Activated naive CD8-positive, alpha-beta T cell (primary cell): ENCODE measurements at regions not wholly inside any gene's neighbourhood (a gene's known extent, or its start where the extent isn't known, plus 50 kb on each side); places are given as distances from the start of the nearest gene placed in this dataset.

Experiments used
- H3K27ac Mint-ChIP-seq: one replicate; pipeline ENCODE4 v1.8.0; 2021; ENCODE audit warnings: mixed read lengths
- H3K27me3 Mint-ChIP-seq: one replicate; pipeline ENCODE4 v1.8.0; 2021; ENCODE audit warnings: mixed read lengths
- H3K36me3 Mint-ChIP-seq: one replicate; pipeline ENCODE4 v1.8.0; 2021; ENCODE audit warnings: mixed read lengths
- H3K4me1 Mint-ChIP-seq: one replicate; pipeline ENCODE4 v1.8.0; 2021; ENCODE audit warnings: low read depth, mixed read lengths
- H3K4me3 Mint-ChIP-seq: one replicate; pipeline ENCODE4 v1.8.0; 2021; ENCODE audit warnings: mild to moderate bottlenecking, mixed read lengths
- H3K9me3 Mint-ChIP-seq: one replicate; pipeline ENCODE4 v1.8.0; 2021; ENCODE audit warnings: low read depth, mixed read lengths

DNA sequence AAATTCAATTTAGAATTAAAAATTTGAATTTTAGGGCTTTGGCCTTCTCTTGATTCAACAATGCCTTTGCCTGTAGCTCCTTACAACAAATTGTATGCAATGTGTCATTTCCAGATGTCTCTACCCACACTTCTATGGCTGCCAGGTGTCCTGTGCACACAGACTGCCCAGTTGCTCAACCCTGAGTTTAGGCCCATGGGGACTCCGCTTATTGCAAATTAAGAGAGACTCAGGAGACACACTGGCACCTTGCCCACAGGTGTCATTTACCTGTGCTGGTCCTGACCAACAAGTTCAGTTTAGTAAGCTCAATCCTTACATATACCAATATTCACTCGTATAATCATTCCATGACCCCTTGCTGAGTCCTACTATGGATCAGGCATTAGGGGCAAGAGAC, 236.1 kb downstream of the OMA1 start:
- H3K27ac Mint-ChIP-seq = no peak overlapping the region
- H3K9me3 Mint-ChIP-seq = no peaks in the 10 kb centered on the region
- no peaks in the 10 kb centered on the region for H3K4me1 Mint-ChIP-seq
- no peaks in the 10 kb centered on the region for H3K27me3 Mint-ChIP-seq
- no peak overlapping the region for H3K4me3 Mint-ChIP-seq
- no peaks in the 10 kb centered on the region for H3K36me3 Mint-ChIP-seq

DNA sequence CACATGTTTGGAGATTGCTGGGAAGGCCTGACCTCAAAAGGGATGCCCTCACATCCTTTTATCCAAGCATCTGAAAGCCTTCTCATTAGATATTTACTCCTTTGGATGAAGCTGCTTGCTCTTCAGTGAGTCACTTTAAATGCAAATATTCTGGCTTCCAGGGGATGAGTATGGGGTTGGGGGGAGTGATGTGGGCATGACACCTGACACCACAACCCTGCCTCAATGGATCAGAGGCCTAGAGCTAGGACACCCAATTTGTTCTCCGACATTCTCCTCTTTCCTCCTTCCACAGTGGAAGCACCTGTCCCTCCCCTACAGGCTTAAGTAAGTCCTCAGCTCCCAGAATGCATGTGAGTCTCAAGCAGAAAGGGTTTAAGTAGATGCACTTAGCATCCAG, 238.3 kb downstream of the OMA1 start:
- Mint-ChIP-seq H3K4me3 (no peak overlapping the region), H3K36me3 (no peaks in the 10 kb centered on the region), H3K9me3 (no peaks in the 10 kb centered on the region), H3K27me3 (no peaks in the 10 kb centered on the region), H3K4me1 (no peaks in the 10 kb centered on the region), H3K27ac (no peak overlapping the region)

DNA sequence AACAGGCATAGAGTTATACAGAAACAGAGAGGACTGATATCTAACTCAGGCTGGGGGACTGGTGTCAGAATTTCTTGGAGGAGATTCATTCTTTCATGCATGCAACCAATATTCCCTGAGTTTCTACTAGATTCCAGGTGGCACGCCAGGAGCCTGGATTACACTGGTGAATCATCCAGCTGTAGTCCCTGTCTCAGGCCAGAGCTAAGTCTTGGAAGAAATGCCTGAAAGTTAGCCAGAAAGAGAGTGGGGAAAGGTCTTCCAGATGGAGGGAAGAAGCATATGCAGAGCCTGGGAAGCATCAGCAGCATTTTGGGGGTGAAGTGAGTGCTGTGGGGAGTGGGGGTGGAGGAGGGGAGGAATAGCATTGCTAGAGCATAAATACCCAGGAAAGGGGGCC, 239.1 kb downstream of the OMA1 start:
- Mint-ChIP-seq H3K36me3 (no peaks in the 10 kb centered on the region), H3K27me3 (no peaks in the 10 kb centered on the region), H3K27ac (no peak overlapping the region), H3K9me3 (no peaks in the 10 kb centered on the region), H3K4me1 (no peaks in the 10 kb centered on the region), H3K4me3 (no peak overlapping the region)

DNA sequence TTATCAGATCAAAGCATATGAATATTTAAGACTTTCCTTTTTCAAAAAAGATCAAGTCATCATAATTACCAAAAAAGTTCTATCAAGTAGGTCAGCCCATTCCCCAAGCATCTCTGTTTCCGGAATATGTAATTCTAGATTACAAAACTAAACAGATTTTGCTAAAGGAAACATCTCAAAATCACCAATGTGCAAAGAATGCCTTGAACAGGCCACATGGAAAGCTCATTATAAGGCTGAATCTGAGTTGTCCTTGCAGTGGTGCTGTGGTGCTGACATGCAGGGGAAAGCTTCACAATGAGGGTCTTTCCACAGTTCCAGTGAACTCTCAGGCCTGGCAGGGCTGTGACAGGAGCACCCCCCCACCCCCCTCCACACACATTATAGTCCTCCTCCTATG, 240.9 kb downstream of the OMA1 start:
- H3K4me3 Mint-ChIP-seq = no peak overlapping the region
- H3K36me3 Mint-ChIP-seq = no peaks in the 10 kb centered on the region
- no peak overlapping the region for H3K27ac Mint-ChIP-seq
- no peaks in the 10 kb centered on the region for H3K9me3 Mint-ChIP-seq
- no peaks in the 10 kb centered on the region for H3K27me3 Mint-ChIP-seq
- no peaks in the 10 kb centered on the region for H3K4me1 Mint-ChIP-seq

DNA sequence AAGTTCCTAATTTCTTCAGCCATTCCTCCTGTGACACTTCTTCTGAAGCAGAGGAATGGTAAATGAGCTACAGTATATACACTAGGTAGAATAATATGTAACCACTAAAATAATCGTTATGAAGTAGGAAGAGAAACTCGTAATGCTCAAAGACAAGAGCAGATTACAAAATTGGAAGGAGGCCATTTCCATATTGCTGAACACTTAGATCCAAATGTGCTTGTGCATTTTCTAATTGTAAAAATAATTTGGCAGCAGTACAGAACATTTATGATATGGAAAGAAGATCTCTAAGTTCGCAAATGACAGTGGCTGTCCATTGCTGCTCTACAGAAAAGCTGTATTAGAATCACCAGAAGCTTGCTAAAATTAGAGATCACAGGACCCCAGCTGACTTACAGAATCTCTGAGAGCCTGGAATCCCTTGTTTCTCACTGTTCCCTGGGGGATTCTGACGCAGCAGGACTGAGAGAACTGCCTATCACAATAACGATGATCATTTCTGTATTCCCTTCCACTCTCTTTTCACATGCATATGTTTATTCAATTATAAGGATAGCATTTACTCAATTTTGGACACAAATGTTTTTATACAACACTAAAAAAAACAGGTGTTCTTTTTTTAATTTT, 242.1 kb downstream of the OMA1 start:
- no peak overlapping the region for H3K27ac Mint-ChIP-seq
- no peaks in the 10 kb centered on the region for H3K9me3 Mint-ChIP-seq
- H3K4me3 Mint-ChIP-seq = no peak overlapping the region
- no peaks in the 10 kb centered on the region for H3K4me1 Mint-ChIP-seq
- no peaks in the 10 kb centered on the region for H3K27me3 Mint-ChIP-seq
- H3K36me3 Mint-ChIP-seq = no peaks in the 10 kb centered on the region

DNA sequence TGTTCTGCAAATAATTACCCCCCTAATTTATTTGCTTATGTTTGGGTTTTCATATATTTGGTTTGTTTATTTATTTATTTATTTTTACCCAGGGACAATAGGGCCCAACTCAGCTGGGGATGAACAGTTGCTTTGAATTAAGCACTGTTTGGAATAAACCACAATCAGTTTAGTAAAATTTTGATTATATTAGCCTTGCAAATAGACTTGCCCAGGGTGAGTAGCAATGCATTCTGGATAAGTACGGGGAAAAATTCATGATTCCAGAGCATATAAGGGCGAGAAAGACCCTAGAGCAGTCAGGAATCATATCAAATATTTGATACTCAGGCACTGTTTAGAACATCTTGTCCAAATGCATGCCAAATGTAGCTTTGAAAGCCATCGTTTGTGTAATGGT, 242.7 kb downstream of the OMA1 start:
- no peaks in the 10 kb centered on the region for H3K9me3 Mint-ChIP-seq
- no peaks in the 10 kb centered on the region for H3K4me1 Mint-ChIP-seq
- H3K27me3 Mint-ChIP-seq = no peaks in the 10 kb centered on the region
- H3K36me3 Mint-ChIP-seq = no peaks in the 10 kb centered on the region
- no peak overlapping the region for H3K27ac Mint-ChIP-seq
- H3K4me3 Mint-ChIP-seq = no peak overlapping the region

DNA sequence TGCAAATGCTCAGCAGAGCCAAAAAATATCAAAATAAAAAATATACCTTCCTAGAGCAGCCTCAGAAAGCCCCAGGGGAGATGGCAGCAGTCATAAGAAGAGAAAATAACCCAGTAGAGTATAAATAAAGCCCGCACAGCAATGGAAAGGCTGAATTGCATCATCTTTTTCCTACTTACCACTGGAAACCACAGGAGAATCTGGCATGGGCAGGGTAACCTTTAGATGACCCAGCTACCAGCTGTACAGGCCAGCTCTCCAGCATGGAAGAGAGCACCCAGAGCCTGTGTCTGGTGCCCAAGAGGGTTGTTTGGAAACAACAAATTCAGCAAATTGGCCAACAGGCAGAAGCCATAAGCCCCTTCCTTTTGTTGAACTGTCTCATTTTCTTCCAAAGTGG, 253.1 kb downstream of the OMA1 start:
- no peaks in the 10 kb centered on the region for H3K9me3 Mint-ChIP-seq
- no peak overlapping the region for H3K27ac Mint-ChIP-seq
- H3K36me3 Mint-ChIP-seq = peaks cover 2% of the 10 kb centered on the region
- no peak overlapping the region for H3K4me3 Mint-ChIP-seq
- no peaks in the 10 kb centered on the region for H3K4me1 Mint-ChIP-seq
- H3K27me3 Mint-ChIP-seq = peaks cover 2% of the 10 kb centered on the region

DNA sequence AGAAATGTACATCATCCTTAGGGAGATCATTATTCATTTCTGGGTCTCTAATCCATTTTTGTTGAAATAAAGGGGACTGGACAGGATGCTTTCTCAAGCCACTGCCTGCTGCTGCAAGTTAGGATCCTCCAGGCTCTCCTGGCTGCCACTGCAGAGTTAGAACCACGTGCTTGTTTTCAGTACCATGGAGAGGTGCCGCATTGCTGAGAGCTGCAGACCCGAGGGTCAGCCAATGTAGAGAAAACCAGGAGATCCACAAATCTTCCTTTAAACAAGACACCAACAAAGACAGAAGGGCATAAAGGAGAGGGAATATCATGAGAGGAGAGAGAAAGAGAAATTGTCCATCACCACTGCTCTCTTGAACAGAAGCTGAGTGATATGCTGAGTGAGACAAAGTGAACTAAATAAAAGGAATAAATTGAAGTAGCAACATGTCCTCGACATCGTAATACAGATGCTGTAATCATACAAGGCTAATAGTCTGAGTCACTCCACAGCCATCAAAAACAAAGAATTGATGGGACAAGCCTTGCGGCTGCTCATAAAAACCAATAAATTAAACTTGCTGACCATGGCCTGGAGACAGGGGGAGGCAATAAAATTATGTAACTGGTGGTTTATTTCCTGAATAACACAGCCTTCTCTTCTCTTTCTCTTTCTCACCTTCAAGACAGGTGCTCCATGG, 255.7 kb downstream of the OMA1 start:
- Mint-ChIP-seq H3K4me1 (no peaks in the 10 kb centered on the region), H3K27me3 (peaks cover 2% of the 10 kb centered on the region), H3K27ac (no peak overlapping the region), H3K36me3 (peaks cover 12% of the 10 kb centered on the region), H3K4me3 (no peak overlapping the region), H3K9me3 (peaks cover 3% of the 10 kb centered on the region)

DNA sequence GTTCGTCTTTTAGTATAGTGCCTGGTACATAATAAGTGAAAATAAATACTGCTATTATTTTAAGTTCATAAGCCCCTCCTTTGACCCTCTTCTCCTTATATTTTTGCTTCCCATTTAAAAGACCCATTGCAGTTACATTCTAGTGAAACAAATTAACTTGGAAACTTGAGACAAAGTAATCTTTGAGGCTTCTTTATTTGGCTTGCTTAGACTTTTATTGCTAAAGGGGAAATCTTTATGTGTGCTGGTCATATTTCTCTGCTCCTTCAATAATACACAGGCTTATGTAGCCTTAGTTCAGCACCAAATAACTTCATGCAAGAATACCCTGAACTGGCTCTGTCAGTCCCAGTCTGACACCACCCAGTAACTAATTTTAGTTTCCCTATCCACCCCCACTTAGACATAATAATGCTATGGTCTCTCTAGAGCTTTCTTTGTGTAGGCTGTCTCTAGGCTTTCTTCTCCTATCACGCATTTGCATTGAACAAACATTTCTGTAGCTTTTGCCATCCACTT, 257.8 kb downstream of the OMA1 start:
- H3K9me3 Mint-ChIP-seq = peaks cover 3% of the 10 kb centered on the region
- H3K4me1 Mint-ChIP-seq = no peaks in the 10 kb centered on the region
- no peak overlapping the region for H3K27ac Mint-ChIP-seq

DNA sequence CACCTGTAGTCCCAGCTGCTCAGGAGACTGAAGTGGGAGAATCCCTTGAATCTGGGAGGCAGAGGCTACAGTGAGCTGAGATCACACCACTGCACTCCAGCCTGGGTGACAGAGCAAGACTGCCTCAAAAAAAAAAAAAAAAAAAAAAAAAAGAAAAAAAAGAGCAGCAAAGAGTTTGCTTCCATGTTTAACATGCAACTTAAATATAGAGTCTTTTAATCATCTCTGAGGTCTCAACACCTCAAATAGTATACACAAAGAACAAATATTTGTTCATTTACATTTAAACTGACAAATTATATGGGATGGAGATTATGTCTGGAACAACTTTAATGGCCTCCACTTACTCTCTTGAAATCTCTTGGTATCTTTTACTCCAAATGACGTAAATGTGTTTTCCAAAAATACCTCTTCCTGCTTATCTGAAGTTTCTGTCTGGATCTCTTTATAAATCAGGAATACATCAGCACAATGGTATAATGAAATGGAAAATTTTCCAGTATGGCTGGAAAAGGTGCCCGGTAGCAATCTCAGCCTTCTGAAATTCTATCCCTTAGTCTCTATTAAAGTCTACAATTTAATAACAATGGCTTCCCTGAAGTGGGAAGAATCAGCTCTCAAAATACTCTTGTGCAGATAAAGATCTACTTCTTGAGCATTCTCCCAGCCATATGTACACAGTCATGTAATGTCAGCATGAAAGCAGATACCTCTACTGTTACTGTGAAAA, 258.5 kb downstream of the OMA1 start:
- H3K4me1 Mint-ChIP-seq = no peaks in the 10 kb centered on the region
- H3K4me3 Mint-ChIP-seq = no peak overlapping the region
- no peak overlapping the region for H3K27ac Mint-ChIP-seq
- H3K9me3 Mint-ChIP-seq = peaks cover 3% of the 10 kb centered on the region
- peaks cover 14% of the 10 kb centered on the region for H3K36me3 Mint-ChIP-seq
- H3K27me3 Mint-ChIP-seq = peaks cover 2% of the 10 kb centered on the region

More for the DNA sequence above, 257.8 kb downstream of the OMA1 start:
- Mint-ChIP-seq H3K4me3 (no peak overlapping the region), H3K36me3 (peaks cover 14% of the 10 kb centered on the region), H3K27me3 (peaks cover 2% of the 10 kb centered on the region)

DNA sequence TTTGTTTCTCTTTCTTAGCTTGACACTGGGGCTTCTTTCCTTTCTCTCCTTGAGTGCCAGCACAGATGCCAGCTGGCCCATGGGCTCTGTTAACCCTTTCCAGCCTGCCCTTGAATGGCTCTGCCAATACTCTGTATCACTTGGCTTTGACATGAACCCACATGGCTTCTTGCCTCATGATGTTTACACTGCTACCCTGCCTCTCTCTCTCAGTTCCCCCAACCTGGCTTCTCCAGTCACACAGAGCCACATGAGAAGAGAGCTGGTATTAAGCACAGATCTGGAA, 262.4 kb downstream of the OMA1 start:
- H3K9me3 Mint-ChIP-seq = peaks cover 3% of the 10 kb centered on the region
- no peak overlapping the region for H3K4me3 Mint-ChIP-seq
- H3K4me1 Mint-ChIP-seq = no peaks in the 10 kb centered on the region
- no peaks in the 10 kb centered on the region for H3K27me3 Mint-ChIP-seq
- no peak overlapping the region for H3K27ac Mint-ChIP-seq
- peaks cover 12% of the 10 kb centered on the region for H3K36me3 Mint-ChIP-seq

DNA sequence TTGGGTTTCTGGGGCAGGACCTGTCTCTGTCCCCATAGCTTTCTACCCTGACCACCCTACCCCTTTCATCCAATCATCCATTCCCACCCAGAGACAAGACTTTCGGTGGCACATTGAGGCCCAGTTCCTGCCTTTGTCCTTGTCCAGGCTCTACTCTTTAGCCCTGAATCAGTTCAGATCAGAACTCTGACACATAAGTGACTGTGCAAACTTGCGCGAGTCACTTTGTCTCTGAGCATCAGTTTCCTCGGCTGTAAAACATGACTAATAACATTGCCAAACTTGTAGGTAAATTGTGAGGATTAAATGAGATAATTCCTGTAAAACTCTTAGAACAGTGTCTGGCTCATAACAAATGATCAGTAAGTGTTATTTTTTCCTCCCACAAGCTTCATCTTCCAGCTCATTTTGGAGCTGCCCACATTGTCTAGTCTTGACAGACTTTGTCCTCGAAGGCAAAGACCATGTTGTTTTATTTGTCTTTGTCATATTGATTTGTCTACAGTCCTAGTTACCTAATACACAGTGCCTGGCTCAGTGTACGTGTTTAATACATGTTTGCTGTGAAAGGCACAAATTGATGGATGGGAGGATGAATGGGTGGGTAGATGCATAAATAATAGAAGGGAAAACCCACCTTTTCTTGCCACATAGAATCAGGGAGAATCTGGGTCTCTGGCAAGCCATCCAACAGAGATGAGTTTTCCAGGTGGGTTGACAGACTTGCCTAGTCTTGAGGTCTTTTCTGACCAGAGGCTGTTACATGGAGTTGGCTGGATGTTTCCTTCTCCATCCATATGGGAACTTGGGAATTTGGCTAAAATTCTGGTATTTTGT, 262.9 kb downstream of the OMA1 start:
- H3K9me3 Mint-ChIP-seq = peaks cover 3% of the 10 kb centered on the region
- H3K27ac Mint-ChIP-seq = no peak overlapping the region
- H3K4me1 Mint-ChIP-seq = no peaks in the 10 kb centered on the region
- H3K4me3 Mint-ChIP-seq = no peak overlapping the region
- no peaks in the 10 kb centered on the region for H3K27me3 Mint-ChIP-seq
- H3K36me3 Mint-ChIP-seq = peaks cover 12% of the 10 kb centered on the region

DNA sequence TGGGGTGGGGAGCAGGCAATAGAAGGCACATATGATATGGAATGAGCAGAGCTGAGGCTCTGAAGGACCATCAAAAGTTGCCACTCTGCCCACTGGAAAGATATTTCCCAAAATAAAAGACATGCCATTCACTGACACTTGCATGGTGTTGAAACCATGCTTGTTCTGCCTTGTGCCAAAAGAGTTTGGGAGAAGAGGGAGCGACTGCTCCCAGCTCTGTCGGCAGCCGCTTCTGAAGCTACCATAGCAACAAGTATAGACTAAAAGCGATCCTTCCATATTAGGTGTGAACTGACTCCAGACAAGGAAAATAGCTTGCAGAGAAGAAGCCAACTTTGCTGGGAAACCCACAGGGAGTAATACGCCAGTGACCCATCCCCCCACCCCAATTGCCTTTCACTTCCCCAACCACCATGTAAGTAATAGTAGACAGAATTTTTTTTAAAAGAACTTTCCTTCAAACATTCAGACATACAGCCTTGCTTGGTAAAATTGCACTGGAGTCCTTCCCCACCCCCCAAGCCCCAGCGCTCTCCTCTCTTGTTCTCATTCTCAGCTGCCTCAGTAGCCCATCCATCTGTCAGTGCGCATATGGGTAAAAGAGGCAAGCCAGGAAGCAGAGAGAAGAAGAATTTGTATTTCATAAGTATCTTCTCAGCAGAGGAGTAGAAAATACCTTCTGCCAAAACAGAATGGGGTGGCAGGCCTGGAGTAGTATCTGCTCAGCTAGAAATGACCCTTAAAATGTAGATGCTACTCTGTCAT, 263.7 kb downstream of the OMA1 start:
- H3K9me3 Mint-ChIP-seq = peaks cover 3% of the 10 kb centered on the region
- no peak overlapping the region for H3K4me3 Mint-ChIP-seq
- peaks cover 9% of the 10 kb centered on the region for H3K36me3 Mint-ChIP-seq
- H3K4me1 Mint-ChIP-seq = no peaks in the 10 kb centered on the region
- no peaks in the 10 kb centered on the region for H3K27me3 Mint-ChIP-seq
- H3K27ac Mint-ChIP-seq = no peak overlapping the region

DNA sequence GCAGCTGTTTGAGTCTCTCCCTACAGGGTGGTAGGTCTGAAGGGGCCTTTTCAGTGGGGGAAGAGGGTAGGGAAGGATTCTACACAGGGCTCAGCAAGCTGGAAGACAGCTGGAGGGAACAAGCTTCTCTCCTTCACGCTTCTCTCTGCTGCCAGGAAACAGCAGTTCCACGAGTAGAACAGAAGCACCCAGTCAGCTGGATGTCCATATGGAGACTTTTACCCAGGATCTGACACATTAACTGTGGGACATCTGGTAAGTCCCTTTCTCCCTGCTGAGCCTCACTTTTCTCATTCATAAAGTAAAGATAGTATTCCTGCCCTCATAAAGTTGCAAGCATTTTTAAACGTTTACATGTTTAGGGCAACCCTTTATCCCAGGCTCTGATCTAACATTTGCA, 280.3 kb downstream of the OMA1 start:
- H3K27ac Mint-ChIP-seq = no peak overlapping the region
- H3K36me3 Mint-ChIP-seq = peaks cover 4% of the 10 kb centered on the region
- no peaks in the 10 kb centered on the region for H3K27me3 Mint-ChIP-seq
- peaks cover 5% of the 10 kb centered on the region for H3K9me3 Mint-ChIP-seq
- no peak overlapping the region for H3K4me3 Mint-ChIP-seq
- no peaks in the 10 kb centered on the region for H3K4me1 Mint-ChIP-seq
